ENCODE measurements at regions not wholly inside any gene's neighbourhood (a gene's known extent, or its start where the extent isn't known, plus 50 kb on each side); places are given as distances from the start of the nearest gene placed in this dataset.
A peak's percentile ranks its signal among the peaks of the same experiment; 100 is the strongest.

DNA sequence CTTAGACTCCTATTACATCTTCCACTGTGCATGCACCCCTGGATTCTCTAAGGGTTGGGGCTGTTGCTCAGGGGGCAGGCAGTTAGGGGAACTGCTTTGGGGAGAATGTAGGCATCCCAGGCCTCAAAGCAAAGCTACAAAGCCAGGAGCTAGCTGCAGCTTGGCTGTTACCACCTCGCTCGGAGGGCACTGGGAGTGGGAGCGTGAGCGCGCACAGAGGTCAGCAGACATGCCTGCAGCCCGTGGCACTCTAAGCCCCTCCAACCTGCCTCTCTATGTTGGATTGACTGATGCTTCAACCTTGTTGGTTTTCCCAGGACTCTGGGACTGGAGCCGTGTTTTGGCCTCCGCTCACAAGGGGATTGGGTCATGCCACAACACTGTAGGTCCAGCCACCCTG, 69.8 kb downstream of the CPN2 start:
- Histone ChIP-seq H3K4me1 (ENCODE audit: control insufficient read depth in 2 of 3, insufficient read depth in 2 of 3, low read depth in 1 of 3, low read length in 3 of 3) (peaks cover 0 to 13% (median 6%) of the 10 kb centered on the region in 3 donors), H3K4me3 (ENCODE audit: low read length in 3 of 3) (no peak overlapping the region), H3K36me3 (ENCODE audit: control insufficient read depth in 2 of 3, insufficient read depth in 3 of 3, low read length in 3 of 3) (no peaks in the 10 kb centered on the region), H3K9me3 (ENCODE audit: control insufficient read depth in 2 of 3, insufficient read depth in 1 of 3, low read length in 3 of 3) (no peaks in the 10 kb centered on the region), H3K27ac (ENCODE audit: low read depth in 2 of 2, low read length in 2 of 2) (no peak overlapping the region), H3K27me3 (ENCODE audit: control insufficient read depth, insufficient read depth, low read length) (no peaks in the 10 kb centered on the region), H3K9ac (ENCODE audit: low read length in 3 of 3) (no peak overlapping the region)
- FAIRE-seq = no peak
- peak in 2 of 5 donors; percentile 9 to 38 for DNase-seq
- no peak for TF ChIP-seq CTCF (IDR thresholded peaks at IDR 0.05; ENCODE audit: borderline replicate concordance, extremely low read depth, insufficient read depth)
- intact Hi-C loops (cut with DNase I) = no loop called here

- intact Hi-C loops (cut with DNase I) = no loop called here
- FAIRE-seq (no peak), DNase-seq (peak in 1 of 5 donors; percentile 21)
- no peaks in the 10 kb centered on the region for H3K36me3 ChIP-seq (ENCODE audit: control insufficient read depth in 2 of 3, insufficient read depth in 3 of 3, low read length in 3 of 3)
- H3K27ac ChIP-seq (ENCODE audit: low read depth in 2 of 2, low read length in 2 of 2) = no peak overlapping the region
- H3K9ac ChIP-seq (ENCODE audit: low read length in 3 of 3) = no peak overlapping the region
- no peaks in the 10 kb centered on the region for H3K27me3 ChIP-seq (ENCODE audit: control insufficient read depth, insufficient read depth, low read length)
- no peak for TF ChIP-seq CTCF (IDR thresholded peaks at IDR 0.05; ENCODE audit: borderline replicate concordance, extremely low read depth, insufficient read depth)
- peaks cover 0 to 13% (median 6%) of the 10 kb centered on the region in 3 donors for H3K4me1 ChIP-seq (ENCODE audit: control insufficient read depth in 2 of 3, insufficient read depth in 2 of 3, low read depth in 1 of 3, low read length in 3 of 3)
- no peaks in the 10 kb centered on the region for H3K9me3 ChIP-seq (ENCODE audit: control insufficient read depth in 2 of 3, insufficient read depth in 1 of 3, low read length in 3 of 3)
- no peak overlapping the region for H3K4me3 ChIP-seq (ENCODE audit: low read length in 3 of 3)
These were observed 69.4 kb downstream of the CPN2 start for GRCh38 chr3:194281766-194282165.

- Histone ChIP-seq H3K9me3 (ENCODE audit: control insufficient read depth in 2 of 3, insufficient read depth in 1 of 3, low read length in 3 of 3) (no peaks in the 10 kb centered on the region), H3K27me3 (ENCODE audit: control insufficient read depth, insufficient read depth, low read length) (no peaks in the 10 kb centered on the region), H3K4me1 (ENCODE audit: control insufficient read depth in 2 of 3, insufficient read depth in 2 of 3, low read depth in 1 of 3, low read length in 3 of 3) (peaks cover 0 to 8% (median 6%) of the 10 kb centered on the region in 3 donors), H3K27ac (ENCODE audit: low read depth in 2 of 2, low read length in 2 of 2) (no peak overlapping the region), H3K4me3 (ENCODE audit: low read length in 3 of 3) (no peak overlapping the region), H3K9ac (ENCODE audit: low read length in 3 of 3) (no peak overlapping the region), H3K36me3 (ENCODE audit: control insufficient read depth in 2 of 3, insufficient read depth in 3 of 3, low read length in 3 of 3) (no peaks in the 10 kb centered on the region)
- FAIRE-seq = no peak
- TF ChIP-seq CTCF (IDR thresholded peaks at IDR 0.05; ENCODE audit: borderline replicate concordance, extremely low read depth, insufficient read depth) = no peak
- intact Hi-C loops (cut with DNase I) = no loop called here
- peak in 2 of 5 donors; percentile 8 to 28 for DNase-seq
These were observed 68.5 kb downstream of the CPN2 start for GRCh38 chr3:194282436-194283122.

Data from kidney (tissue), 13 donors.